HG03378 (cell line): ENCODE measurements at regions not wholly inside any gene's neighbourhood (a gene's known extent, or its start where the extent isn't known, plus 50 kb on each side); places are given as distances from the start of the nearest gene placed in this dataset.

ENCODE experiments used
- ATAC-seq: cut with Tn5 transposase; IDR thresholded peaks from one replicate; pipeline ENCODE4 v1.9.1; 2021; ENCODE audit warnings: mild to moderate bottlenecking, moderate library complexity; ENCODE audit not compliant: unreplicated experiment

GRCh38 chr21:19908390-19908789 is 1089.8 kb upstream of the NCAM2 start:
- ATAC-seq = no peak

- no peak for ATAC-seq
Observed at GRCh38 chr21:19914028-19914427, 1084.2 kb upstream of the NCAM2 start.

GRCh38 chr21:19921211-19921610 is 1077.0 kb upstream of the NCAM2 start:
- ATAC-seq = no peak

GRCh38 chr21:19922122-19922521 is 1076.1 kb upstream of the NCAM2 start:
- ATAC-seq = no peak

GRCh38 chr21:19935467-19935866 is 1062.7 kb upstream of the NCAM2 start:
- ATAC-seq = no peak

GRCh38 chr21:19937619-19938018 is 1060.6 kb upstream of the NCAM2 start:
- no peak for ATAC-seq

GRCh38 chr21:19941626-19942025 is 1056.6 kb upstream of the NCAM2 start:
- ATAC-seq = no peak

GRCh38 chr21:19950347-19950746 is 1047.9 kb upstream of the NCAM2 start:
- ATAC-seq = no peak

GRCh38 chr21:19969156-19969555 is 1029.1 kb upstream of the NCAM2 start:
- no peak for ATAC-seq

GRCh38 chr21:19981938-19982337 is 1016.3 kb upstream of the NCAM2 start:
- ATAC-seq = no peak

- no peak for ATAC-seq
Observed at GRCh38 chr21:19986396-19986795, 1011.8 kb upstream of the NCAM2 start.

GRCh38 chr21:19987671-19988070 is 1010.5 kb upstream of the NCAM2 start:
- ATAC-seq = no peak

- ATAC-seq = no peak
Observed at GRCh38 chr21:19992540-19992939, 1005.7 kb upstream of the NCAM2 start.

- ATAC-seq = no peak
Observed at GRCh38 chr21:19993268-19993667, 1004.9 kb upstream of the NCAM2 start.

GRCh38 chr21:19995253-19995652 is 1003.0 kb upstream of the NCAM2 start:
- no peak for ATAC-seq

GRCh38 chr21:19998453-19998852 is 999.8 kb upstream of the NCAM2 start:
- no peak for ATAC-seq

- ATAC-seq = no peak
Observed at GRCh38 chr21:19999369-20000272, 998.6 kb upstream of the NCAM2 start.

GRCh38 chr21:20004367-20004766 is 993.8 kb upstream of the NCAM2 start:
- no peak for ATAC-seq

GRCh38 chr21:20010691-20011200 is 987.5 kb upstream of the NCAM2 start:
- ATAC-seq = no peak

- ATAC-seq = no peak
Observed at GRCh38 chr21:20013851-20014250, 984.4 kb upstream of the NCAM2 start.

GRCh38 chr21:20016435-20017005 is 981.7 kb upstream of the NCAM2 start:
- no peak for ATAC-seq

GRCh38 chr21:20020026-20020425 is 978.2 kb upstream of the NCAM2 start:
- no peak for ATAC-seq
